AG04449 (cell line): ENCODE measurements at regions not wholly inside any gene's neighbourhood (a gene's known extent, or its start where the extent isn't known, plus 50 kb on each side); places are given as distances from the start of the nearest gene placed in this dataset.

ENCODE experiments used
- CTCF ChIA-PET: fragments of 350-600 bp; formaldehyde crosslinking; extraction: SDS; loops from one replicate; lab custom pipeline; 2021; ENCODE audit warnings: antibody characterized with exemption; lab: Yijun Ruan, JAX
- POLR2A ChIA-PET: fragments of 400-600, 350-600 bp; formaldehyde crosslinking; extraction: SDS; loops from one replicate; lab custom pipeline; 2020; ENCODE audit warnings: antibody characterized with exemption, inconsistent platforms; lab: Yijun Ruan, JAX
- DNase-seq: peaks from one replicate; pipeline ENCODE4 v3.0.0-alpha.2; 2010; ENCODE audit warnings: low read depth, low spot score
- H3K4me3 ChIP-seq: 2 replicates; pipeline ENCODE4 v1.5.1; 2011; ENCODE audit warnings: low read depth, mild to moderate bottlenecking, control low read depth, low read length
- TF ChIP-seq, protein P1 (sequence below): IDR thresholded peaks from one replicate; pipeline ENCODE4 v1.5.1; 2011; ENCODE audit warnings: mild to moderate bottlenecking, moderate library complexity, low read length, control low read depth, inconsistent platforms; ENCODE audit not compliant: insufficient read depth; ENCODE audit errors: missing control alignments

DNA sequence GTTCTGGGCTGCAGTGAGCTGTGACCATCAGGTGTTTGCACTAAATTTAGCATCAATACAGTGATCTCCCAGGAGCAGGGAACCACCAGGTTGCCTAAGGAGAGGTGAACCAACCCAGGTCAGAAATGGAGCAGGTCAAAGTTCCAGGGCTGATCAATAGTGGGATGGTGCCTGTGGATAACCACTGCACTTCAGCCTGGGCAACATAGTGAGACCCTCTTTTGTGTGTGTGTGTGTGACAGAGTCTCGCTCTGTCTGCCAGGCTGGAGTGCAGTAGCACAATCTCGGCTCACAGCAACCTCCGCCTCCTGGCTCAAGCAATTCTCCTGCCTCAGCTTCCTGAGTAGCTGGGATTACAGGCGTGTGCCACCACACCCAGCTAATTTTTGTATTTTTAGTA is 163.7 kb upstream of the SERTAD2 start:
- ChIA-PET POLR2A (no interaction called here), CTCF (no interaction called here)
- H3K4me3 ChIP-seq: no peak overlapping the region
- no peak for DNase-seq
- TF ChIP-seq, protein P1, sequence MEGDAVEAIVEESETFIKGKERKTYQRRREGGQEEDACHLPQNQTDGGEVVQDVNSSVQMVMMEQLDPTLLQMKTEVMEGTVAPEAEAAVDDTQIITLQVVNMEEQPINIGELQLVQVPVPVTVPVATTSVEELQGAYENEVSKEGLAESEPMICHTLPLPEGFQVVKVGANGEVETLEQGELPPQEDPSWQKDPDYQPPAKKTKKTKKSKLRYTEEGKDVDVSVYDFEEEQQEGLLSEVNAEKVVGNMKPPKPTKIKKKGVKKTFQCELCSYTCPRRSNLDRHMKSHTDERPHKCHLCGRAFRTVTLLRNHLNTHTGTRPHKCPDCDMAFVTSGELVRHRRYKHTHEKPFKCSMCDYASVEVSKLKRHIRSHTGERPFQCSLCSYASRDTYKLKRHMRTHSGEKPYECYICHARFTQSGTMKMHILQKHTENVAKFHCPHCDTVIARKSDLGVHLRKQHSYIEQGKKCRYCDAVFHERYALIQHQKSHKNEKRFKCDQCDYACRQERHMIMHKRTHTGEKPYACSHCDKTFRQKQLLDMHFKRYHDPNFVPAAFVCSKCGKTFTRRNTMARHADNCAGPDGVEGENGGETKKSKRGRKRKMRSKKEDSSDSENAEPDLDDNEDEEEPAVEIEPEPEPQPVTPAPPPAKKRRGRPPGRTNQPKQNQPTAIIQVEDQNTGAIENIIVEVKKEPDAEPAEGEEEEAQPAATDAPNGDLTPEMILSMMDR: no peak

- ChIA-PET POLR2A (no interaction called here), CTCF (no interaction called here)
- DNase-seq: no peak
- no peak overlapping the region for H3K4me3 ChIP-seq
- TF ChIP-seq, protein P1: no peak
These were observed 164.9 kb upstream of the SERTAD2 start for GRCh38 chr2:64818664-64819060.

GRCh38 chr2:64819361-64819760 is 165.6 kb upstream of the SERTAD2 start:
- ChIA-PET POLR2A (no interaction called here), CTCF (interaction anchor here (1.1 to 2.0 kb wide), 3 partner anchors 9 to 297 kb away, joined by 3 to 9 read pairs (median 5); no protein-coding TSS in a partner anchor)
- TF ChIP-seq, protein P1: no peak
- DNase-seq: no peak
- H3K4me3 ChIP-seq: no peak overlapping the region

DNA sequence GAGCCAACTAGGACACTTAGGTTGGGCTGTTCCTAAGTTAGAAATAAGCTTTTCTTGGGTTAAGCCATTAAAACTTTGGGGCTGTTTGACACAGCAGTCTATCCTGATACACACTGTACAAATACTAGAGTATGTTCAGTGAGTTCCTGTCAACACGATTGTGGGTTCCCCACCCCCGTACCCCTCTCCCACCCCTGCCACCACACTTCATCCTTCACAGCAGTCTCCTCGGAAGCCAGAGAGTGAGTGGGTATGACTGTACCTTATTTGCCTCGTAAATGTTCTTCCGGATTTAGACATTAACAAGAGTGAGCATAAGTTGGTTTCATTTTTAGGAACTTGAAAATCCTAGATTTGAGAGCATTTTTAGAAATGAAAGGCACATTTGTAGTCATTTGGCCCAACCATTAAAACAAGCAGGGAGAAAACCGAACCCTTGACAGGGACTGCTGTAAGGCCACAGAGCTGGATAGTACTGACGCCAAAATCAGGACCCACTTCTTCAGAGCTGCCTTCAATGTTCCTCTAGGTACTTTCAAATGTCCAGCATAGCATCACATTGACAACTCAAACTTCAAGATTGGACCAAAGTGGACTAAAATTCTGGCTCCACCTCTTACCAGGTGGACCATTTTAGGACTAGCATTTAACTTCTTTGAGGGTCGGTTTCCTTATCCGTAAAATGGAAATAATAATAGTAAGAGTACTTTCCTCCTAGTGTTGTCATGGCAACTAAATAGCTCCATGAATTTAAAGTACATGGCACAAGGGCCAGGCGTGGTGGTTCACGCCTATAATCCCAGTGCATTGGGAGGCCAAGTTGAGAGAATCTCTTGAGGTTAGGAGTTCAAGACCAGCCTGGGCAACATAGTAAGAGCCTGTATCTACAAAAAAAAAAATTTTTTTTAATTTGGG is 166.3 kb upstream of the SERTAD2 start:
- ChIA-PET CTCF (interaction anchor here (0.8 to 2.0 kb wide), 6 partner anchors 8 to 297 kb away, joined by 3 to 9 read pairs (median 4); no protein-coding TSS in a partner anchor), POLR2A (interaction anchor here (0.6 kb wide), 1 partner anchor 174 kb away, joined by 3 read pairs; no protein-coding TSS in a partner anchor)
- no peak for DNase-seq
- TF ChIP-seq, protein P1: no peak
- H3K4me3 ChIP-seq: no peak overlapping the region

- CTCF ChIA-PET: interaction anchor here (0.8 to 2.0 kb wide), 6 partner anchors 11 to 298 kb away, joined by 3 to 9 read pairs (median 4); no protein-coding TSS in a partner anchor
These were observed 167.2 kb upstream of the SERTAD2 start for GRCh38 chr2:64820901-64821300.

More at GRCh38 chr2:64820901-64821300, 167.2 kb upstream of the SERTAD2 start:
- no peak for DNase-seq
- POLR2A ChIA-PET: interaction anchor here (0.6 kb wide), 1 partner anchor 175 kb away, joined by 3 read pairs; no protein-coding TSS in a partner anchor
- H3K4me3 ChIP-seq: no peak overlapping the region
- TF ChIP-seq, protein P1: no peak
